ENCODE measurements at regions not wholly inside any gene's neighbourhood (a gene's known extent, or its start where the extent isn't known, plus 50 kb on each side); places are given as distances from the start of the nearest gene placed in this dataset.

GRCh38 chr5:20050262-20050661, 62.3 kb upstream of the CDH18 start:
- no peak for TF ChIP-seq SMAD1 (IDR thresholded peaks at IDR 0.05; ENCODE audit: low read depth, partially characterized antibody)
- no peak for TF ChIP-seq HDGF (IDR thresholded peaks at IDR 0.05)
- no peak for TF ChIP-seq CTCF (IDR thresholded peaks at IDR 0.05 in 2 of 3, conservative IDR thresholded peaks at IDR 0.05 in 1 of 3; ENCODE audit: control insufficient read depth in 2 of 3, extremely low read depth in 1 of 3, insufficient read depth in 1 of 3, low read depth in 3 of 3, low read length in 3 of 3)
- TF ChIP-seq RELB (IDR thresholded peaks at IDR 0.05; ENCODE audit: low read depth) = no peak

All from GM12878 (cell line).